H1 (cell line): ENCODE measurements at regions not wholly inside any gene's neighbourhood (a gene's known extent, or its start where the extent isn't known, plus 50 kb on each side); places are given as distances from the start of the nearest gene placed in this dataset.

Experiments
- EP300 ChIP-seq, 2 experiments: IDR thresholded peaks; 1 replicate in 1 of 2; 2 replicates in 1 of 2; pipeline ENCODE4 v1.6.1; 2011 to 2012; ENCODE audit warnings: low read depth in 2 of 2, low read length in 2 of 2, mild to moderate bottlenecking in 2 of 2, borderline replicate concordance in 1 of 2, inconsistent platforms in 1 of 2, moderate library complexity in 1 of 2
- HDAC2 ChIP-seq, 2 experiments: fragments of 300-600 bp in 1 of 2; sonication (generic) in 1 of 2; IDR thresholded peaks; 2 replicates each; pipeline ENCODE4 v1.6.1; 2011 to 2012; ENCODE audit warnings: low read depth in 2 of 2, low read length in 2 of 2, mild to moderate bottlenecking in 2 of 2, moderate library complexity in 2 of 2, borderline replicate concordance in 1 of 2, inconsistent platforms in 1 of 2
- RAD21 ChIP-seq, 2 experiments: IDR thresholded peaks in 1 of 2; conservative IDR thresholded peaks in 1 of 2; 2 replicates each; pipeline ENCODE4 v1.6.1; 2011; ENCODE audit warnings: low read depth in 2 of 2, low read length in 2 of 2, improper control_type of control experiment in 1 of 2, inconsistent platforms in 1 of 2, mild to moderate bottlenecking in 1 of 2, moderate library complexity in 1 of 2
- RXRA ChIP-seq: IDR thresholded peaks from 2 replicates; pipeline ENCODE4 v1.6.1; 2011; ENCODE audit warnings: low read depth, mild to moderate bottlenecking, low read length, moderate library complexity; ENCODE audit not compliant: insufficient read depth
- SP2 ChIP-seq: IDR thresholded peaks from 2 replicates; pipeline ENCODE4 v1.6.1; 2012; ENCODE audit warnings: mild to moderate bottlenecking, low read length, inconsistent platforms
- TF ChIP-seq, protein P1 (sequence below): IDR thresholded peaks from 2 replicates; pipeline ENCODE4 v1.6.1; 2012; ENCODE audit warnings: inconsistent platforms
- TF ChIP-seq, protein P2 (sequence below): IDR thresholded peaks from 2 replicates; pipeline ENCODE4 v1.6.1; 2012; ENCODE audit warnings: inconsistent platforms

- TF ChIP-seq, protein P1, sequence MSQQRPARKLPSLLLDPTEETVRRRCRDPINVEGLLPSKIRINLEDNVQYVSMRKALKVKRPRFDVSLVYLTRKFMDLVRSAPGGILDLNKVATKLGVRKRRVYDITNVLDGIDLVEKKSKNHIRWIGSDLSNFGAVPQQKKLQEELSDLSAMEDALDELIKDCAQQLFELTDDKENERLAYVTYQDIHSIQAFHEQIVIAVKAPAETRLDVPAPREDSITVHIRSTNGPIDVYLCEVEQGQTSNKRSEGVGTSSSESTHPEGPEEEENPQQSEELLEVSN = no peak
- TF ChIP-seq RXRA = no peak
- TF ChIP-seq, protein P2, sequence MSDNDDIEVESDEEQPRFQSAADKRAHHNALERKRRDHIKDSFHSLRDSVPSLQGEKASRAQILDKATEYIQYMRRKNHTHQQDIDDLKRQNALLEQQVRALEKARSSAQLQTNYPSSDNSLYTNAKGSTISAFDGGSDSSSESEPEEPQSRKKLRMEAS = no peak
- TF ChIP-seq HDAC2 (IDR thresholded peaks at IDR 0.05; ENCODE audit: borderline replicate concordance in 1 of 2, low read depth in 2 of 2, low read length in 2 of 2) = no peak
- TF ChIP-seq EP300 (IDR thresholded peaks at IDR 0.05; ENCODE audit: borderline replicate concordance in 1 of 2, low read depth in 2 of 2, low read length in 2 of 2) = no peak
- TF ChIP-seq RAD21 (IDR thresholded peaks at IDR 0.05 in 1 of 2, conservative IDR thresholded peaks at IDR 0.05 in 1 of 2; ENCODE audit: low read depth in 2 of 2, low read length in 2 of 2) = no peak
- no peak for TF ChIP-seq SP2
Measured at GRCh38 chrX:35625714-35626113, 172.4 kb upstream of the MAGEB16 start (continued).
